Ureter (tissue), 1 donor: ENCODE measurements at regions not wholly inside any gene's neighbourhood (a gene's known extent, or its start where the extent isn't known, plus 50 kb on each side); places are given as distances from the start of the nearest gene placed in this dataset.
A peak's percentile ranks its signal among the peaks of the same experiment; 100 is the strongest.

Source experiments
- DNase-seq: peaks from one replicate; pipeline ENCODE4 v3.0.0-alpha.2; 2020; ENCODE audit warnings: low spot score
- donor health status: DM: yes; HTN: yes; CAD: no.

GRCh38 chr12:107443320-107444090, 242.1 kb upstream of the PWP1 start:
- DNase-seq = no peak

GRCh38 chr12:107444771-107445170, 240.8 kb upstream of the PWP1 start:
- no peak for DNase-seq

GRCh38 chr12:107446476-107446875, 239.1 kb upstream of the PWP1 start:
- DNase-seq = no peak

GRCh38 chr12:107447336-107447735, 238.3 kb upstream of the PWP1 start:
- peak; percentile 49 for DNase-seq

- DNase-seq = no peak
These were observed 237.4 kb upstream of the PWP1 start for GRCh38 chr12:107448198-107448597.

GRCh38 chr12:107449891-107450290, 235.7 kb upstream of the PWP1 start:
- DNase-seq = no peak

GRCh38 chr12:107450541-107450940, 235.1 kb upstream of the PWP1 start:
- no peak for DNase-seq

GRCh38 chr12:107451246-107451645, 234.4 kb upstream of the PWP1 start:
- no peak for DNase-seq

- no peak for DNase-seq
These were observed 231.3 kb upstream of the PWP1 start for GRCh38 chr12:107454109-107454830.

- DNase-seq = no peak
These were observed 228.2 kb upstream of the PWP1 start for GRCh38 chr12:107457362-107457935.

- DNase-seq = no peak
These were observed 227.4 kb upstream of the PWP1 start for GRCh38 chr12:107458163-107458562.

GRCh38 chr12:107458990-107459389, 226.6 kb upstream of the PWP1 start:
- no peak for DNase-seq

- DNase-seq = no peak
These were observed 226.0 kb upstream of the PWP1 start for GRCh38 chr12:107459641-107460040.

GRCh38 chr12:107461222-107461975, 224.2 kb upstream of the PWP1 start:
- DNase-seq = no peak

- no peak for DNase-seq
These were observed 222.9 kb upstream of the PWP1 start for GRCh38 chr12:107462428-107463332.

GRCh38 chr12:107464644-107465043, 221.0 kb upstream of the PWP1 start:
- no peak for DNase-seq

GRCh38 chr12:107465625-107466024, 220.0 kb upstream of the PWP1 start:
- no peak for DNase-seq

GRCh38 chr12:107467716-107468115, 217.9 kb upstream of the PWP1 start:
- no peak for DNase-seq

- no peak for DNase-seq
These were observed 217.4 kb upstream of the PWP1 start for GRCh38 chr12:107468182-107468581.

- no peak for DNase-seq
These were observed 216.6 kb upstream of the PWP1 start for GRCh38 chr12:107469011-107469410.

- no peak for DNase-seq
These were observed 215.0 kb upstream of the PWP1 start for GRCh38 chr12:107470645-107471044.
